HG02885 (cell line): ENCODE measurements at regions not wholly inside any gene's neighbourhood (a gene's known extent, or its start where the extent isn't known, plus 50 kb on each side); places are given as distances from the start of the nearest gene placed in this dataset.
"Not testable (repeated sequence)": the region's sequence is repeated elsewhere in the genome, so short reads cannot be mapped to it uniquely, and the experiment has no call there.

Source experiments
- ATAC-seq: cut with Tn5 transposase; IDR thresholded peaks from one replicate; pipeline ENCODE4 v1.9.1; 2021; ENCODE audit warnings: mild to moderate bottlenecking; ENCODE audit not compliant: unreplicated experiment, poor library complexity

DNA sequence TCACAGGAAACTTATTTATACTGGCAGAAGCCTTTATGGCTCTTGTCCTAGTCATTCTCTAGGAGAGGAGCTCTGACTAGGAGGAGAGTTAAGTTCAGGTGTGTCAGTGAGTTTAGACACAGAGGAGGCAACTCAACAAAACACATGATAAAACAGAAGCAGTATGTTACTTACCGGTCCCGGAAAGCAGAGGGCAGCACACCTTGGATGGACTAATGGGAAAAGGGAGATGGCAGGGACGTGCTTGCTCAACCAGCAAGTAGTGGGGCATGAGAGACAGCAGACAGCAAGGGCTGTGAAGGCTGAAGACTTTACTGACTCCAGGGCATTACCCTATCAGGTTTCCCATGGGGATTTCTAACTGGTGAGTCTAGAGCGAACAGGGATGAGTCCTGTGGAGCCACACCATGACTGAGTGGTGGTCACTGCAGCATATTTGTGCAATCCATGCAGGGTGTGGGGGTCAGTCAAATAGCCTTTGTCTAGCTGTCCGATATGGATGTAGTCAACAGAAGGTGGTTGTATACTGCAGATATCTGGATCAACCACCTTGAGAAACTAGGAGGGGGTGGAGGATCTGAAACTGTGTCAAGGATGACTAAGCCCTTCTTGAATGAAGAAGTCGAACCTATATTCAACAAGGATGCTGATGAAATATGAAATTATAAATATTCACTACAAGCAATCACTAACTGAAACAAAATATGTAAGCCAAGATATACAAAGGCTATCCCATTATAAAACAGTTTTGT lies 596.3 kb upstream of the CHRM3 start:
- ATAC-seq, result no peak

DNA sequence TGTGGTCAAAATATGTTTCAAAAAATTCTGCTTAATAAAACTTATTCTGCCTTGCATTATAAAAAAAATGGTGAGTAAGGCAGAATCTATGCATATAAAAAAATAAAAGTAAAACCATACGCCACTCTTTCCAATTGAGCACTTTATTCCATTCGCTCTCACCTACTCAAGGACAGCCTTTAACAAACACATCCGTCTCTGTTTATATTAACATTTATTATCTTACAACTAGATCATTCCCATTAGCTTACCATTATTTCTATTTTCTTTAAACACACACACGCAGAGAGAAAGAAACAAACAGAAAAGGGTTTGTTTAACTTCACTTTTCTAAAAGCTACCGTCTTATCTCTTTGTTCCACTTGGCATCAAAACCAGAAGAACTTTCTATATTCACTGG lies 598.9 kb upstream of the CHRM3 start:
- no peak for ATAC-seq

DNA sequence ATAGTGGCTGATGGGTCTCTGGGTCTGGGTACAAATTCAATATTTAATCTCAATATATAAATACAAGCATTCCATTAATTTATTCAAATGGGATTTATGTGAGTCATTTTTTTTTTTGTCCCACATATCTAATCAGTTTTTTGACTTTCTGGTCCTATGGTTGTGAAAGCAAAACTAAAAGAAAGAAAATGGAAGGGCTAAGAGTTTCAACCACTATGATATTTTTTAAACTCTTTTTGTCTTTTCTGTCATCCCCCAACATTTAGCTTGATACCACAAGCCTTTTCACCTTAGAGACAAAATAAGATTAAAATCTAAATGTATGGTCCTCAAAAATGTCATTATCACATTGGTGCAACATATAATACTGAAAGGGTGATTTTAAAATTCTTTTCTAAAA lies 602.7 kb upstream of the CHRM3 start:
- no peak for ATAC-seq

DNA sequence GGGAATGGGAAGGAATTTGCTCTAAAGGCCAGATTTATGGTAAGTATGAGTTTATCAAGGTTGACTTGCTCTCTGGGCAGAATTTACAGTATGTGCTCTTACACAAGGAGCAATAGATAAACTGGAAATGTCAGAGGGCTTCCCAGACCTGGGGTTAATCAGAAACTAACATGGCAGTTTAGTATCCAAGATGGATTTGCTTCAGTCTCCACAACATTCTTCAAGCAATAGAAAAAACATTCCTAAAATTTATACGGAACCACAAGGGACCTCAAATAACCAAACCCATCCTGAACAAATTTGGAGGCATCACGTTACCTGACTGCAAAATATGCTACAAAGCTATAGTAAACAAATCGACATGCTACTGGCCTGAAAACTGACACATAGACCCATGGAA lies 606.7 kb upstream of the CHRM3 start:
- no peak for ATAC-seq

DNA sequence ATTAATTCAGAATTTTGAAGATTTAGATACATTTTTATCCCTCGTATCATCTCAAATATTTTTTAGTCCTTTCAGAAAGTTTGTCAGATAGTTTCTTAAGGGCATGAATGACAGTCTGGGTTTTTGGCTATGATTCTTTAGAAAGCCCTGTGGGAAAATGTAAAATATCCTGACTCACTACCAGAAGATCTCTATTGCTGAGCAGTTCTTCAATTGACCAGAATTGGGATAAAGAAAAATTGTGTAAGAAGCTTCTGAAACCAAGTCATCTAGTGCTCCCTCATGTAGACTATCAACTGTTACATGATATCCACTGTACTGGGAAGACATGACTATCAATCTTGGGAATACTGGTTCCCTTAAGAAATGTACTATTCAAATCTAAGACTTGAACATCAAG lies 608.3 kb upstream of the CHRM3 start:
- no peak for ATAC-seq

DNA sequence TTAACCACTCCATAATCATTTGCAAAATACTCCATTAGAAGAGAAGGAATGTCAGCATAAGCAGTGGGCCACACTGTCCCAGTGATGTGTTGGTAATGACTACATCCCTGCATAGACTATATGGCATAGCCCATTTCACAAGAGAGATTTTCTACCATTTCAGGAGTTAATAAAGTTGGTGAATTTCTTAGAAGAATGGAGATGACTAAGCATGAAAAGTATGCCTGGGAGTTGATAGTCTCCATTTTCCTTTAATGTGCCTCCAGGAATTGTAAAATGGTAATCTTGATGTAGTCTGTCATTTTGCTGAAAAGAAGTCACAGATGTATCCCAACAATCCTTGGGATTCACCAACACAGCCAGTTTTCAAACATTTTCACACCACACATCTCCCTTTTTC lies 608.8 kb upstream of the CHRM3 start:
- ATAC-seq, result no peak

DNA sequence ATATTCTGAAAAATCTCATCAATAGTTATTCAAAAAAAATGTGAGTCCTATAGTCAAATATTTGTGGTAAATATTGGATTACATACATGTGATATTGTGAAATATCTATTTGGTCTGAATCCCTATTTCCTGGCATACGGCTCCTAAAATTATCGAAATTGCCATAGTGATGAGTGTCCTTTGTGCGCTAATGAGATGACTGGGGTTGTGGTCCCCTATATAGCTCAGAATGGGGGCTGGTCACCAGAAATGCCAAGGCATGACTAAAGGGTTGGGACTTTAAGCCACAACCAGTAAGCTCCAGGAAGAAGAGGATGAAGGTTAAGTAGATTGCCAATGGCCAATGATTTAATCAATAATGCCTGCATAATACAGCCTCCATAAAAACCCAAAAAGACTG lies 610.2 kb upstream of the CHRM3 start:
- ATAC-seq, result no peak

DNA sequence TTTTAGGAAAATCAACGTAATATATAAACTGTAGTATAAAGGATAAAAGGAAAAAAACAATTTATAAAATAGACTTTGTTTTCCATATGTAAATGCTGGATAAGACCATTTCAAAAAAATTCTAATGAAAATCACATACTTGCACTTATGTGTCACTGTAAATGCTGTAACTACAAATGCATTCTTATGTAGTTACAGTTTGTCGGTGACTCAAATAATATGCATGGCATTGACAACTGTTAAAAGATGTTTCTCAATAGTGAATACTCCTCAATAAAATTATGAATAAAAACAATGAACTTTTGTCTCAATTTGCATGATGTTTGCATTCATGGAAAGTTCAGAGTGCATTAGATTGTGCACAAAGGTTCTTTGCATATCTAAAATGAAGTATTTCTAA lies 614.0 kb upstream of the CHRM3 start:
- ATAC-seq, result no peak

DNA sequence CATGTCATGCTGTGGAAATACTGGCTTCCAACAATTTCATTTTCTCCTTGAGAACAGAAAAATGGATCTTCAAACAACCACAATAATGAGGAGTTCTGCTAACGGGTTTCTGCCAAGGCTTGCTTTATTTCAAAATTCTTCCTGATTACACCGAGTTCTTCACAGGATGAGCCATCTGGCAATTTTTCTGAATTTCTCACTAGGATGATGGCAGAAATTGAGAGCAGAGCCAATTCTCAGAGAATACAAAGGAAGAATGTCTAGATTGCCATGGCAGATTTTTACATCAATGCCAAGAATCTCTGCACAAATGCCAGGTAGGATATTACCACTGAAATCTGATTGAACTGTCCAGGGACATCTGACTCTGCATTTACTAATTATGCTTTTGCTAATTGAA lies 619.0 kb upstream of the CHRM3 start:
- no peak for ATAC-seq

DNA sequence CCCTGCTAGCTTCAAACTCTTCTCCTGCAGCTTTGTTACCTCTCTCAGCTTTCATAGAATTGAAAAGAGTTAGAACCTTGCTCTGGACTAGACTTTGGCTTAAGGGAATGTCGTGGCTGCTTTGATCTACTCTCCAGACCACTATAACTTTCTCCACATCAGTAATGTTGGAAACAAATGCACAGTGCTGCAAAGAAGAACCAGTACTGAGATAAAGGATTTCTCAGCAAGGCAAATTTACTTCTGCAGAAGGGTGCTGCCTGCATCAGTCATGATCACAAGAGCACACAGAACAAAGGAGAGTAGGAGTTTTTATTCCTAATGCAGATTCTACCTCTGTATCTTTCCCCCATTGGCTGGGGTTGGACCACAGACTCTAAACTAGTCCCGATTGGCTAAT lies 621.6 kb upstream of the CHRM3 start:
- no peak for ATAC-seq

DNA sequence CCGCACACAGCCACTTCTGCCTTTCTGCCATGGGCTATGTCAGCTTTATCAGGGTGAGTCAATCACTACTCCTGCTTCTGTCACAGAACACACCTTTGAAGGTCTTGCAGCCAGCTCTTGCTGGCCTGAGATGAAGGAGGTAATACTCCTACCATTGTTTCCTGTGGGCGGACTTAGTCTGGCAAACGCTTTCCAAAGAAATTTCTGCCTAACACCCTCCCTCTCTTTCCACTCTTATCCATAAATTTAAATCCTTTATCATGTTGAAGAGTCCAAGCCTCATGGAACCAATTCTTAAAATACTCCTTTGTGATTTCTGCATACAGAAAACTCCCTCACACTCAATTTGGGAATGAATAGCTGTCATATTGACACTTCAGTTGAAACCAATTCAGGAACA lies 633.1 kb upstream of the CHRM3 start:
- ATAC-seq, result no peak

DNA sequence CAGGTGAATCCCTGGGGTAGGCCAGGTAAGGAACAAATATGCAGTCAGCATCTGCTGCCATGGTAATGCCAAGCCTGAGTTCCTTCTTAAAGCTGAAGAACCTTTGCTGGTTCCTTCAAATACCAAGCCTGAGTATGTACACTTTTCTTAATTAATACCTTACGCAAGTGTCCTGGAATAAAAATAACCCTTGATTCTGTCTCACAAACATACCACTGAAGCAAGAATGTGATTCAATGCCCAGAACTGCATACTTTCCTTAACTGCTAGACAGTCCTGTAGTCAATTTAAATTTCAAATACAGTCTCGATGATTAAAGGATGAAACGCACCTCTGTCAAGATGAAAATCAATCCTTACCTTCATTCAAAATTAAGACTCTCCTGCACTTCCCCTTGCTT lies 634.0 kb upstream of the CHRM3 start:
- ATAC-seq, result no peak

DNA sequence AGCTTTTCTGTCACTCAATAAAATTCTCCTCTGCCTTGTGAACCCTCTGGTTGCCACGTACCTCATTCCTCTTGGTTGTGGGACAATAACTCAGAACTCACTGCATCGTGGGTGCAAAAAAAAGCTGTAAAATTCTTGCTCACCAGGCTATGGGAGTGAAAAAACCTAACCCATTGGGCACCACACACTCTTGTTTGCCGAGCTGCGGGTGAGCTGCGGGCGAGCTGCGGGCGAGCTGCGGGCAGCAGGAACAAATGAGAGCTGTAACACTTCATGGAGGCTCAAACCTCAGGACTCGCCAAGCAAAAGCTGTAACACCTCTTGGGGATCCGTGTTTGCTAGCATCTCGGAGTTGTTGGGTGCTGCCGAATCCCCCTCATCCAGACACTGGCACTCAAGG lies 641.3 kb upstream of the CHRM3 start:
- ATAC-seq, result no peak

DNA sequence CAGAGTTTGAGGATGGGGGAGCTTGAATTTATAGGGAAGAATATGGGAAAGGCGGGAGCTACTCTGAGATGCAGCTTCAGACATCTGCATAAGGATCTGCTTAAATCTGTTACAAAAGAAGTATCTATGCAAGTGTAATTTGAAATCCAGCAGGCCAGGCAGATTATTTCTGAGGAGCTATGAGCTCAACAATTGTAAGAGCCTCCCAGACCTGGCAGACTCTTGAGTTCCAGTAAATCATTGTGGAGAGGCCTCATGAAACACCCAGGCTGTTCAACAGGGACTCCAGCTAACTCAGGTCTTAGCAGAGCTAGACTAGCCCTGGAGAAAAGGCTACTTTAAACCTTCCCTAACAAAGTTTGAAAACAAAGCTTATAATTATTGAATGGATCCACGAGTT lies 647.5 kb upstream of the CHRM3 start:
- no peak for ATAC-seq

DNA sequence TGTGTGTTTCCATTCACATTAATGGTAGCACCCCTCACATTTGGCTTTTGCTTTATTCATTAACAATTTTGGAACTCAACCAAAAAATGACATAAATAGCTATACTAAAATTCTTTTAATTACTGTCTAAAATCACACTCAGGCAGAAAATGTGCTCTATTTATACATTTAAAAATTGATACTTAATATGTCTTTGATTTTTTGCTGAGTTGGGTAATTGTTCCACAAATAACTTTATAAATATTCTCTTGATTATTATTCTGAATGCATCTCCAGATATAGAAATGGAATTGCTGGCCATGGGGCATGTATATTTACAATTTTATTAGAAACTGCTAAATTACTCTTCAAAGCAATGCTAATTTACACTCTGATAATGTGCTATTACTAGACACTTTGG lies 658.7 kb upstream of the CHRM3 start:
- ATAC-seq, result no peak

DNA sequence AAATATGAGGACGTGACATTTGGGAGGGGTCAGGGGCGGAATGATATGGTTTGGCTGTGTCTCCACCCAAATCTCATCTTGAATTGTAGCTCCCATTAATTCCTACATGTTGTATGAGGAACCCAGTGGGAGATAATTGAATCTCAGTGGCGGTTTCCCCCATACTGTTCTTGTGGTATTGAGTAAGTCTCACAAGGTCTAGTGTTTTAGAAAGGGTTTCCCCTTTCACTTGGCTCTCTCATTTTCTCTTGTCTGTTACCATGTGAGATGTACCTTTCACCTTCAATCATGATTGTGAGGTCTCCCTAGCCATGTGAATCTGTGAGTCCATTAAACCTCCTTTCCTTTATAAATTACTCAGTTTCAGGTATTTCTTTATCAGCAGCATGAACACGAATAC lies 663.6 kb upstream of the CHRM3 start:
- ATAC-seq, result no peak

DNA sequence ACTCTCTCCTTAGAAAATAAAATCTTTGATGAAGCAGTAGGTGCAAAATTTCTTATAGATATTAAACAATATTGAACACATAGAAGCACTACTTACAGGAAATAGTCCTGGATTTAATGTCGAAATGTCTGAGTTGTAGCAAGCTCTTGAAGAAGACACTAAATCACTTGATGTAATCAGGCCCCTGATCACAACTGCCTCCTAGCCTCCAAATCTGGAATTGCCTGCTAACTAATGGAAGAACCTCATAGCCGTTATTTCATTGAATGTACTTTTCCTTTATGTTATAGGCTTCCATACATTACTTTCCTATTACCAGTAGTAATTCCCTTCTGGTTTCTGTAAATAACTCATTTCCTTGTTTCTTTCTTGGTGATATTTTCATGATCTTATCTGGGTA lies 675.7 kb upstream of the CHRM3 start:
- no peak for ATAC-seq

DNA sequence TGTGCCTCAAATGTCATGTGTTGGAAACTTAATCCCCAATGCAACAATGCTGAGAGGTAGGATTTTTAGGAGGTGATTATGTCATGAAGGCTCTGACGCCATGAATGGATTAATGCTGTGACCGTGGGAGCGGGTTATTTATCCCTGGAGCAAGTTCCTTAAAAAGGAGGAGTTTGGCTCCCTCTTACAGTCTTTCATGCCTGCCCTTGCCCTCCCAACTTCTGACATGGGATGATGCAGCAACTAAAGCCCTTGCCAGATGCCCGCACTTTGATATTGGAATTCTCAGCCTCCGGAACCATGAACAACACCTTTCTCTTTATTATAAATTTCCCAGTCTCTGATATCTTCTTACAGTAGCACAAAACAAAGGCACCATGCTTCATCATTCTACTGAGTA lies 685.3 kb upstream of the CHRM3 start:
- no peak for ATAC-seq

DNA sequence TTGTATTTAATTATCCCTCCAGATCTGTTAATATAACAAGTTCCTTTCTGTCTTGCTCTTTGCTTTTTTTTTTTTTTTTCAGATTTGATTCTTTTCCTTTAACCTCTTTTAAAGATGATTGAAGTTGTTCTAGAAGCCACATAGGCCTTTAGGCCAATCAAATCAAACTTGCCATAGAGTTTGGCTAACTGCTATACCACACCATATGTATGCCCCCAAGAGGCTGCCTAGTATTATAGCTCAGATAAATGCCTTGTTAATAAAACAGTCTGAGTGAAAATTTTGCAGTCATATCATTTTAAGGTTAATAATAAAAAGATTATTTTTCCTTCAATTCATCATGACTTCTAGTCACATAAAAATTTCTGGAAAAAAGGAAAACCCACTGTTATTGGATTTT lies 696.0 kb upstream of the CHRM3 start:
- ATAC-seq, result no peak

DNA sequence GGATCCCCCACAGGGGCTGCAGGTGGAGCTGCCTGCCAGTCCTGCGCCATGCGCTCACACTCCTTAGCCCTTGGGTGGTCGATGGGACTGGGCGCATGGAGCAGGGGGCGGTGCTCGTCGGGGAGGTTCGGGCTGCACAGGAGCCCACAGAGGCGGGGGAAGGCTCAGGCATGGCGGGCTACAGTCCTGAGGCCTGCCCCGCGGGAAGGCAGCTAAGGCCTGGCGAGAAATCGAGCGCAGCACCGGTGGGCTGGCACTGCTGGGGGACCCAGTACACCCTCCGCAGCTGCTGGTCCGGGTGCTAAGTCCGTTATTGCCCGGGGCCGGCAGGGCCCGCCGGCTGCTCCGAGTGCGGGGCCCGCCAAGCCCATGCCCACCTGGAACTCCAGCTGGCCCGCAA lies 701.8 kb upstream of the CHRM3 start:
- not testable (repeated sequence) for ATAC-seq

DNA sequence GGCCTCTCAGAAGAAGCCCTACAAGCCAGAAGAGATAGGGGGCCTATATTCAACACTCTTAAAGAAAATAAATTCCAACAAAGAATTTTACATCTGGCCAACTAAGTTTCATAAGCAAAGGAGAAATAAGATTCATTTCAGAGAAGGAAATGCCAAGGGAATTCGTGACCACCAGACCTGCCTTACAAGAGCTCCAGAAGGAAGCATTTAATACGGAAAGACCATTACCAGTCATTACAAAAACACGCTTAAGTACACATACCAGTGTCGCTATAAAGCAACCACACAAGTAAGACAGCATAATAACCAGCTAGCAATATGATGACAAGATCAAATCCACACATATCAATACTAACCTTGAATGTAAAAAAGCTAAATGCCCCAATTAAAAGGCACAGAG lies 704.9 kb upstream of the CHRM3 start:
- no peak for ATAC-seq

DNA sequence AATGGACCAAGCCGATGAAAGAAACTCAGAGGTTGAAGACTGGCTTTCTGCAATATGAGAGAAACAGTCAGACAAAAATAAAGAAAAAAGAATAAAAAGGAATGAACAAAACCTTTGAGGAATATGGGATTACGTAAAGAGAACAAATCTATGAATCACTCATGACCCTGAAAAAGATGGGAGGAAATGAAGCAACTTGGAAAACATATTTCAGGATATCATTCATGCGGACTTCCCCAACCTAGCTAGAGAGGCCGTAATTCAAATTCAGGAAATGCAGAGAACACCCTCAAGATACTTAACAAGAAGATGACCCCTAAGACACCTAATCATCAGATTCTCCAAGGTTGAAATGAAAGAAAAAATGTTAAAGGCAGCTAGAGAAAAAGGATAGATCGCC lies 705.3 kb upstream of the CHRM3 start:
- ATAC-seq, result no peak

DNA sequence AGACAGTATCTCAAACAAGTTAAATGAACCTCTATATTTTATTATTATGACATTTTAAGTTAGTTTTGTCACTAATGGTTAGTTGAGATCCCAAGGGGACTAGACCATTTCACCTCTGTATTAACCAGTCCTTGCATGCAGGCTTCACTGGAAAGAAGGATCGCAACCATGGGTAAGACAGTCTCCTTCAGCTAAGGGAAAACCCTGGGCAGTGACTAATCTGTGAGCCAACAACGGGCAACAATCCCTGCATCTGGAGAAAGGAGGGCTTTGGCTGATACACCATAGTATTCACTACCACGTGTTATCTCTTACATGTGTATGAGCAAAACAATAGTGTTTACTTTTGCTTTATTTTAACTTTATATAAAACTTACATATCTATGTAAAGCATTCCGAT lies 708.8 kb upstream of the CHRM3 start:
- ATAC-seq, result no peak
